ENCODE measurements at regions not wholly inside any gene's neighbourhood (a gene's known extent, or its start where the extent isn't known, plus 50 kb on each side); places are given as distances from the start of the nearest gene placed in this dataset.
A peak's percentile ranks its signal among the peaks of the same experiment; 100 is the strongest.

- no peak for DNase-seq
These were observed 153.3 kb upstream of the RPS6KA3 start for GRCh38 chrX:20420058-20420457.

- peak; percentile 66 for DNase-seq
These were observed 151.9 kb upstream of the RPS6KA3 start for GRCh38 chrX:20418379-20419150.

- peak; percentile 42 for DNase-seq
These were observed 148.2 kb upstream of the RPS6KA3 start for GRCh38 chrX:20414762-20415445.

GRCh38 chrX:20414066-20414465 is 147.4 kb upstream of the RPS6KA3 start:
- DNase-seq: no peak

DNA sequence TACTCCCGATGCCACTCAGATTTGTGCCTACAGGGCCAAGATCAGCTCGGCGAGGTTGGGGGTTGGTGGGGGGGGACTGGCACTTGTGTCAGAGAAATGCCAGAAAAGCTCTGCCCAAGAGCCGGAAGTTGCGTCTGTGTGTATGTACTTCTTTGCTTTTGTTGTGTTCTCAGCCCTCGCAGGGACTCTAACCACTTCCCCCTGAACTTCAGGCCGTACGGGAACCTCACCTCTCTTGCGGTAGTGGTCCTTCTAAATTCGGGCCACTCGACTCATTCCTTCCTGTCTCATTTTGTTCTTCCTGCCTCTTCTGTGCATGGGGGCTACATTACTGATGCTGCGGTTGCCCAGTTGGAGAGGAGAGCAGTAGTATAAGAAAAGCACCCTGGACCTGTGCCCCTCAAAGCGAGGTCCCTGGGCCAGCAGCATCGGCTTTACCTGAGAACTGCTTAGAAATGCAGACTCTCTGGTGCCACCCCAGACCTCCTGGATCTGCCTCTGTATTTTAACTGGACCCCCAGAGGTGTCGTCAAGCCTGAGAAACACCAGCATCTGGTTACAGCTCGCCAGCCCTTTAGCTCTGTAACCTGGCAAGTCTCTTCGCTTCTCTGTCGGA is 146.3 kb upstream of the RPS6KA3 start:
- DNase-seq: peak; percentile 65

DNA sequence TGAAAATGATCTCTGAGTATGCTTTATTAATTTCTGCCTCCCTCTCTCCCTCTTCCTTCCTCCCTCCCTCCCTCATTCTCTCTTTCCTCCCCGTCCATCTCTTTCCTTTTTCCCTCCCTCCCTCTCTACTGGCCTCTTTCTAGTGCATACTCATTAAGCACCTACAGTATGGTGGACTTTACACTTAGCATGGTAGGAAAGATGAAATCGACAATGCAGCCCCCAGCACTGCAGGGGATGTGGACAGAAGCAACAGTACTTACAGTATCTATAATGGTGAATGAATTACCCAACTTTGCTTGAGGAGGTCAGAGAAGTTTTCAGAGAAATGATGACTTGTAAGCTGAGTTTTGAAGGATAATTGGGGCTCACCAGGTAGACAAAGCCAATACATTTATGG is 143.8 kb upstream of the RPS6KA3 start:
- no peak for DNase-seq

GRCh38 chrX:20409991-20410390 is 143.3 kb upstream of the RPS6KA3 start:
- DNase-seq: no peak

DNA sequence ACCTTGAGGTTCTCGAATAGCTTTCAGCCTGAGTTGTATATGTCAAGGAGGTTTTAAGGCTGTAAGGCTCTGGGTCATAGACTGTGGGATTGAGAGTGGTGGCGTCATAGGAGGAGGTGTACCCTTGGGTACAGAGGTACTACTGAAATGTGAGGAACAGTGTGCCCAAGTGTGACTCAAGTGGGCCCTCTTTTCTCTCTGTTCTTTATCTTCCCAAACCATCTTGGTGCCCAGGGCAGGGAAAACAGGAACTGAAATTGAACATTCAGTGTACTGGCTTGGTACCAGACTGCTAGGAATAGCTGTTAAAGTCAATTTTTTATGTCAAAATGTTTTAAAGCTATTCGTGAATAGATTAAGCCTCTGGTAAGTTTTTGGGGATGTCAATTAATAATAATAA is 136.2 kb upstream of the RPS6KA3 start:
- peak; percentile 61 for DNase-seq

DNA sequence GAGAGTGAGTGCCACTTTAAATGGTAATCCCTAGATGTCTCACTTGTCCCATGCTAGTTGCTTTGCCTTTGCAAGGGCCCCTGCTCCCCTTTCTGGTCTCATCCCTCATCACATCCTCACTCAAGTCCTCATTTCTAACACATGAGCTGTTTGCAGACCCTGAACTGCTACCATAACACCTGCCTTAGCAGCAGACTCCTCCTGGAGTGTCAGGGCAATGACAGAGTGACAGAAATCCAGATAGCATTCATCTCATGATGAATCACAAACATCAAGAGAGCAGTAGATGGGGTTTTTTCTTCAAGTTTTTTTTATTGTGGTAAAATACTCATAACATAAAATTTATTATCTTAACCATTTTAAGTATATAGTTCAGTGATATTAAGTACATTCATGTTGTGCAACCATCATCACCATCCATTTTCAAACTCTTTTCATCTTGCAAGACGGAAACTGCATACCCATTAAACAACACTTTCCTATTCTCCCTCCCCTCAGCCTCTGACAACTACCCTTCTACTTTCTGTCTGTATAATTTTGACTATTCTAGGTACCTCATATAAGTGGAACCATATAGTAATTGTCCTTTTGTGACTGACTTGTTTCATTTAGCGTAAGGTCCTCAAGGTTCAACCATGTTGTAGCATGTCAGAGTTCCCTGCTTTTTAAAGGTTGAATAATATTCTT is 133.2 kb upstream of the RPS6KA3 start:
- no peak for DNase-seq

DNA sequence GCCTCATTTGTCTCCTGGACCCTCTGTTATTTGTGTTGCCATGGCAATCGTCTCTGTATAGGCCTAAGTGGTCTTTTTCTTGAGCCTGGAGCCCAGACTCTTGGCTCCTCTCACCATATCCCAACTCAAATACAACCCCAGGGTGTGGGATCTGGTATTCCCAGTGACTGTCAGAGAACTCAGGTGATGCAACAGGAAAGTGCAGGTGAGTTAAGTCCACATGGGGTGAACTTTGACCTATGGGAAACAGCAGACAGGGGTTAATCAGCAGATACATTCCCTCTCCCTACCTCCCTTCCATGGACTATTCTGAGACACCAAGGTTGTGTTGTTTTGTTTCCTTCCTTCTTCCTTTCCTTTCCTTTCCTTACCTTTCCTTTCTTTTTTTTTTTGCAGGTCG is 130.9 kb upstream of the RPS6KA3 start:
- no peak for DNase-seq

DNA sequence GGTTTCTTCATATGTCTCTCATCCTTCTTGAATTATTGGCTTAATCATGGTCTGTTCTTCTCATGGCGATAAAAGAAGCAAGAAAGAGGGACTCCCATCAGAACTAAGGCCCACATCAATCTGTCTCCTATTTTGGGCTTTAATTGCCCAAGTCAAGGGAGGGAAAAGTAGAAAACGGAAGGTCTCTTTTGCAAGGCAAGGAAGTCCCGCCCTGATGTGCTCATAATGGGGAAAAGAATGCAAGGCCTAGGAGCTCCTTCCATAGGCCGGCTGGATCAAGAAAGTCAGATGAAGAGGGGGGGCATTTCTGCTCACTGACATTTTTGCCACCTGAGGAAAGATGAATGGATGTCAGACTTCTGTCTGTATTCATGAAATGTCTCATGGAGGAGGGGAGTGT is 127.7 kb upstream of the RPS6KA3 start:
- no peak for DNase-seq

GRCh38 chrX:20393944-20394343 is 127.2 kb upstream of the RPS6KA3 start:
- DNase-seq: no peak

GRCh38 chrX:20388594-20388993 is 121.9 kb upstream of the RPS6KA3 start:
- DNase-seq: peak; percentile 58

DNA sequence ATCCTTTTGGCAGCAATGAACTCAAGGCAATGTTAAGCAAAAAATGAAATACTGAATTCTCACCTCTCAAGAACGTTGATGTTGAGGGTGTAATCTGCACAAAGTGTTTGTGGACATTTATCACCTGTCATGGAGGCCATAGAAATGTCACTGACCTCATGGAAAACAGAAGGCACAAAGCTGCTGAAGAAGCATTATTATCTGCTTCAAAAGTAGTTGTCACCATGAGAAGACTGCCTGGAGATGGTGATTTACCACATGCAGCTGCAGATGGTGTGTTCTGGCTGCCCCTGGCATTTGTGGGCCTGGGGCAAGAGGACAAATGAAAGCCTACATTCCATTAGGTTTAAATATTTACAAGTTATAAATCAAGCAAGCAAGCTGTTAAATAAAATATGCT is 116.8 kb upstream of the RPS6KA3 start:
- DNase-seq: no peak

GRCh38 chrX:20382518-20383297 is 116.0 kb upstream of the RPS6KA3 start:
- DNase-seq: peak; percentile 36

GRCh38 chrX:20382082-20382481 is 115.4 kb upstream of the RPS6KA3 start:
- DNase-seq: no peak

DNA sequence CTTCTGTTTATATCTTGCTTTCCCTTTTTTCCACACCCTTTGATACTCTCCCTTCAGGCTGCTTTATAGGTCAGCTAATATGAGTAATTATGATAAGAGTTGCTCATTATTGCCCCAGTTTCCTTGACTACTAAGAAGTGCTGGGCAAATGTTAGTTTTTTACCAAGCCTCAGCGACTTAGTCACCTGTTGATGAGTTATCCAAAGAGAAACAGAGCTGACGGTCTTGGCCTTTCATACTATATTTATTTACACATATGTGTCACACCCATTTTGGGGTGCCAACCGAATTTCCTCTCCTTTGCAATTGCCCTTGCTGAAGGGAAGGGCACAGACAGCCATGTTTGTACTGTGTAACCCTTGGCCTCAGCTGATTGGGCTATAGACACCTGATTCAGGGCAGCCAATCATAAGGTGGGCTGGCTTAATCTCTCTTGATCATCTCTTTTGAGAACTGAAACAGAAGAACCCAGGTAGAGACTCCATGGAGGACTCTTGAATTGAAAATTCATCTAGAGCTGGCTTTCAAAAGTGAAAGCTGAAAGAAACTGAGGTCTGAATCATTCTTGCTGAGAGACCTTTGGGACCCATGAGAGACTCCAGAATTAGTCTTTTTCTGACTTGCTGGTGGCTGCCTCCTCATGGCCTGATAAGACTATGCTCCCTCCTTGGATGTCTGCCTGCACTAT is 111.7 kb upstream of the RPS6KA3 start:
- no peak for DNase-seq

GRCh38 chrX:20374900-20375438 is 108.3 kb upstream of the RPS6KA3 start:
- peak; percentile 80 for DNase-seq

DNA sequence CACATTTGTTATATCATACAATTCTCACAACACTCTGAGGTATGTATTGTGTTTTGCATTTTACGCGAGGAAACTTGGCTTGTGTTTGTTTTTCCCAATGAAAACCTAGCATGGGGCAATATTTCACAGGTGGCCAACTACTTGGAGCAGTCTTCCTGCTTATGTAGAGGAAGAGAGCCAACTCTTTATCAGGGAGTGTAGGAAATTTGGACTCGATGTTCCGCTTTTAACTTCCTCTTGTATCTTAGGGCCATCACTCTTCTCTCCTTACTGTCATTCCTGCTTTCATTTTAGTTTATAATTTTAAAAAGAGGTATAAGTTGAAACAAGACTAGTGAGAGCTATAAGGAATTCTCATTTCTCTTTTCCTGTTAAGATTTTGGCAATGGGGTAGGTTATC is 107.7 kb upstream of the RPS6KA3 start:
- no peak for DNase-seq

DNA sequence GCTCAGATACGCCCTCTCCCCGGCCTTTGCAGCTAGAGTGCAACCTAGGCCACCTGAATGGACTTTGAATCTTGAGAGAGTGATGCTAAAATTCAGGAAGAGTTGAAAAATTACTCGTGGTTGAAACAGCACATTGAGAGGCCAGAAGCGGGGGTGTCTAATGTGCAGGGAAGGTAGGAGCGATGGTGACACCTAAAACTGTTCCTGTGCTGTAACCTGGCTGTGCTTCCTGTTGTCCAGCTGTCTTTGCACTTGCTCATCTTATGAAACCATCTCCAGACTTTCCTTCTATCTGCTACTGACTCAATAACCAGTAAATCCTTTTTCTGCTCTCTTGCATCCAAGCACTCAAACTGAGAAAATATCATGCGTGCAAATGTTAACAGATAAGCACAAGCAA is 106.4 kb upstream of the RPS6KA3 start:
- DNase-seq: no peak

GRCh38 chrX:20372533-20372932 is 105.8 kb upstream of the RPS6KA3 start:
- no peak for DNase-seq

DNA sequence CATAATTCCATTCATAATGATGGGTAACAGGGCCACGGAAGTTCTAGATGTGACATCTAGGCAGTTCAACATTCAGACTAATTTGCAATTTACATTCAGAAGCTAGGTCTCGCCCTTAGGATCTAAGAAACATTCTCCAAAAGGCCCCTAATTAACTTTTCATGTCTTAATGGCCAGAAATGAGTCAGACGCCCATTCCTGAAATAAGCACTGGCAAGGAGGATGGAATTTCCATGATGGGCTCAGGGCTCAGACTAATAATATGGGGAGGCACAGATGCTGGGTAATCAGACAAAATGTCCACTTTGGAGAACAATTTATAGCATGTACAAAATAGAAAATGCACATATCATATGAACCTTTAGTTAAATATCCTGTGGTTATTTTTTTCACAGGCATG is 102.8 kb upstream of the RPS6KA3 start:
- no peak for DNase-seq

Data from hematopoietic multipotent progenitor cell treated with erythropoietin and hydrocortisone succinate and interleukin-3 and kit ligand, for 4 days (in vitro differentiated cells).